GM21515 (cell line): ENCODE measurements at regions not wholly inside any gene's neighbourhood (a gene's known extent, or its start where the extent isn't known, plus 50 kb on each side); places are given as distances from the start of the nearest gene placed in this dataset.
A peak's percentile ranks its signal among the peaks of the same experiment; 100 is the strongest.
"Not testable (repeated sequence)": the region's sequence is repeated elsewhere in the genome, so short reads cannot be mapped to it uniquely, and the experiment has no call there.

Experiments used
- ATAC-seq: cut with Tn5 transposase; IDR thresholded peaks from one replicate; pipeline ENCODE4 v1.9.1; 2021; ENCODE audit not compliant: unreplicated experiment

DNA sequence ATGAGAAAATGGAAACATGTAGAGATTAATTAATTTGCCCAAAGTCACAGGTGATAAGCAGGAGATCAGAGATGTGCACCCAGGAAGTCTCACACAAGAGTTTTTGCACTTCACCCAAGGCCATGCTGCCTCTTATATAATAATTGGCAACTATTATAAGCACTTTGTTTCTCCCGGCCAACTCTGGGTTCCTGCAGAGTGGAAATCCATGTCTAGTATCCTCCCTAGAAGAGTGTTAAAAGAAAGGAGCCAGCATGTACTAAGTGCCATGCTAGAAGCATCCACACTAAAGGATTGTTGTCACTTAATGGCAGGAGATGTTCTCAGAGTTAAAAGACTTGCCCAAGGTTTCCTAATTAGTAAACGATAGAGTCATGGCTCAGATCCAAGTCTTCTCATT lies 470.3 kb downstream of the OMA1 start:
- ATAC-seq = no peak

DNA sequence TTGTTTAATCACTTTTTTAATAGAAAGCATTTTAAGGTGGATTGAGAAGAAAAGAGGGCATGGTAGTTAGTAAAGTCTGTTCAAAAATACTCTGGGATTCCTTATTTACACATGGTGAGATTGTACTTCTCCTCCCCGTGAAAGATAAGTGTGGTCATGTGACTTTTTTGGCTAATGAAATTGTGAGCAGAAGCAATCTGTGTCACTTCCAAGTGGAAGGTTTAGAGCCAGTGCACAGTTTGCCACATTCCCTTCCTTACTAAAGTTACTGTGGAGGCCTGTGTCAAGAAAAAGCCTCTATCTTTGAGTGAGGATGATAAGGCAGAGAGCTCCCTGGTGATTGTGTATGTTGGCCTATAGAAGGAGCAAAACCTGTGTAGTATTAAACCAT lies 471.3 kb downstream of the OMA1 start:
- no peak for ATAC-seq

DNA sequence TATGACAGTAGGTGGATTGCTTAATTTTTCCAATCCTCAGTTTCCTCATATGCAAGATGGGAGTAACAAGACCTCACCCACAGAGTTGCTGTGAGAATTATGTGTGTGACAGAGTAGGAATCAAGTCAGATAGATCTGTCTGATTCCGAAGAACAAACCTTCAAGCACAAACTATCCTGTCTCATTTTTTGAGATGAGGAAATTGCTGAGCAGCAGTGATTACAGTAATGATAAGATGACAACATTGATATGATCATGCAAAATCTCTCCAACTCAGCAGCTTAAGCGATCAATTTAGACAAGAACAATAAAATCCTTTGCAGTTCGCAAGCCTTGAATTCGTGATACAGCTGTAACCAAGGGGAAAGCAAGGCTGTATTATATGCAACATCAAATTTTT lies 474.1 kb downstream of the OMA1 start:
- no peak for ATAC-seq

DNA sequence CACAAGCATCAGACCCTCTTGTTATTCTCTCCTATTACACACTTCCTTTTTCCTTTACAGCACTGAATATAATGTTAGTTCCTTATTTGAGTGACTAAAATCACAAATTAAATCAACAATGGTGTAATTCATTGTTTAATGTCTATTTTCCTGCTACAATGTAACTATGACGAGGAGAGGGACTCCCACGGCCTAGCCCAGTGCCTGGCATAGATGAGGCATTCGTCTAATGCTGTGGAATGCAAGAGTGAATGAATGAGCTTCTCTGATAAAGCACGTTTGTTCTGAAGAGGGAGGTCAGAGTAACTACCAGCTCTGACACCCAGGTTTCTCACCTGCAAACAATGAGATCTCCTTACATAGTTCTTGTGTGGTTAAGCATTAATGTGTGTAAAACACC lies 479.4 kb downstream of the OMA1 start:
- no peak for ATAC-seq

DNA sequence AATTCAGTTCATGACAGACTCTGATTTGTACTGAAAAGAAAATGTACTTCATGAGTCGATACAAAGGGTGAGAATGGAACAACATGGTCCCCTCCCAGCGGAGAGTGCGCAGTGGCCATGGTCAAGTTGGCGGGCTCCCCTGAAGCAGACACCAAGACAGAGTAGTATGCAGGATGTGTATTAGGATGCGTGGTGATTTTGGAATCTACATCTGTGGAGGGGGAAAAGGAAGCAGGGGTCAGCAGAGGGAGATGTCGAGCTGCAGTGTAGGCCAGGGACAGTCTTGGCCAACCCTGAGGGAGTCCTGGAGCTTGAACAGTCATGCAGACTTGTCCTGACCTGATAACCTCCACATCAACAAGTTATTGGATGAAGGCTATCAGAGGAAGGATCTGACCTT lies 481.0 kb downstream of the OMA1 start:
- no peak for ATAC-seq

DNA sequence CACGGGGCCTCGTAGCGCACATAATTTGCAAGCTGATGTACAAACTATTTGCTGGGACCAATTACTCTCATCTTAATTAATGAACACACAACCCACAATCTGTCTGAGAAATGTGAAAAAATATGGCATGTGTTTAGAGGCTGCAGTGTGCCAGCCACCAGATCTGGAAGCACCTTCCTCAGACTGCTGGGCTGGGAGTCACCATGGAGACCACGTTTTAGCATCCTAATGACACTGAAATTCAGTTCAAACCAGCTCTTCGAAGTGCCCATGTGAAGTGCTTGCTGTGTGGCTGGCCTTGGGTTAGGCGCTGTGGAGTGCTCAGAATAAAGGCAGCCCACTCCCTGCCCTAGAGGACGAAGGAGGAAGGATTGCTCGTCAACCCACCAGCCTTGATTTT lies 482.4 kb downstream of the OMA1 start:
- ATAC-seq = no peak

DNA sequence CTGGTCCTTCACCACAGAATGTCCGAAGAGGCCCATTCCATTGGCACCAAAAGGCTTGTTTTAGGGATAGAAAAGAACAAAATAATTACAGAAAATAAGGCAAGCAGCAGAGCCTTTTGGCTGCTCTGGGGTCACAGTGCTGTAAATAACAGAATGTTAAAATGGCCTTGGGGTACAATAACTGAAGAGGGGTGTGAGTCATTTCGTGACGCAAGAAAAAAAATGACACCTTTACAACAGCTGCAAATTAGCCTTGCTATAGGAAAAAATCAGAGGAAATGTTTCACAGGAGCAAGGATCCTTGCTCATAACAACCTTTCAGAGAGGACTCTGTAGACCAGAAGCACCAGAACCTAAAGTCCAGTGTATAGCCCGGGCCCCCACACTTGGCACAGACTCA lies 483.4 kb downstream of the OMA1 start:
- no peak for ATAC-seq

DNA sequence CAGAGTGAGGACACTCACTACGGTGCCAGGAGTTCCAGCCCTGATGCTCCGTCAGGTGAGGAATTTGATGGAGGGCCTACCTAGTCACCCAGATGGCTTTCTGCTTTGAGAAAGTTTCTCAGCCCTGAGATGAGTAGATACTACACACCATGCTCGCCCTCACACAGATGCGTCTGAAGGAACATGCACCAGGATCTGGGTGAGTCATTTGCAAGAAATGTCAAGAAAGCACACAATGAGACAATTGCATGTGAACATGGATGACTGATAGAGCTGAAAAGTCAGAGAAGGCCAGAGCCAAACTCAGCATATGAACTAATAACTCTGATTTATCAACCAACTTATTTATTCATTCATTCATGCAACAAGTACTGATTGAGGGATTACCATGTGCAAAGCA lies 483.9 kb downstream of the OMA1 start:
- ATAC-seq = no peak

DNA sequence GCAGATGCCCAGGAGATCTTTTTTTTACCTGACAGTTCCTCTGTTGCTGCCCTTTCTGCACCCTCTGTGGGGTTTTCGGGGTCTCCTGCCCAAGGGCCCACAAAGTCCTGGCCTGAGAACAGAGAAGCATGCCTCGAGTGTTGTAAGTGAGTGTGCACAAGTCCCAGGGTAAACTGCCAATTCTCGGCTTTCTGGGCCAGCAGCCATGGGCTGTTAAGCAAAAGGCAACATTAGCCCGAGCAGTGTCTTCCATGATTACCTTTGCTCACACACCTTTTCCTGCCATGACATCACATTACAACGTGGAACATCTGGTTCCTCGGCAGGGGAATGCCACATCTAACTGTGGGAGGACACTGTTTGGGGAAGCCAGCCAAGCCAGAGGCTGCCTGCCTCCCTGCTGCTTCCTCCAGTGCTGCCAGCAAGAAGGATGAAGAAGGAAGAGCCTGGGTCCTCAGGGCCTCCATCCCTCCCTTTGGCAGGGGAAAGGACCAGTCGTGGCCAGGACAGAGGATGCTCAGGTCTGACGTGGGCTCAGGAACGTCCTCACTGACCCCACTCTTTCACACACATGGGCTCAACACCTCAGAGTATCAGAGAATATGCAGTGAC lies 485.9 kb downstream of the OMA1 start:
- ATAC-seq = no peak

DNA sequence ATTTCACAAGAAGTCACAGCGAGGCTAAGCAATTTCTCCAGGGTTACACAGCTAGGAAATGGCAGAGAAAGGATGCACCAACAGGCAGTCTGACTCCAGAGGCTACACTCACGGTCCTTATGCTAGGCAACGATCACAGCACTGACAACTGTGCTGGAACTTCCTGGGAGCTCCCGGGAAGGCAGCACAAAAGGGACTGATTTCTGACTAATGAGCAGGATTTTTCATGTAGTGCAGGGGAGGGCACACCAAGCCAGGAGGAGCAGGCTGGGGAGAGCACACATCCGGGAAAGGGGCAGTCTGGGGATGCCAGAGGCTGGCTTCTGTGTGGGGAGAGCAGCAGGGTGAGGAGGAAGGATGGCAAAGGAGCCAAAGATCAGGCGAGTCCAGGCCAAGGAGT lies 486.7 kb downstream of the OMA1 start:
- ATAC-seq = no peak

DNA sequence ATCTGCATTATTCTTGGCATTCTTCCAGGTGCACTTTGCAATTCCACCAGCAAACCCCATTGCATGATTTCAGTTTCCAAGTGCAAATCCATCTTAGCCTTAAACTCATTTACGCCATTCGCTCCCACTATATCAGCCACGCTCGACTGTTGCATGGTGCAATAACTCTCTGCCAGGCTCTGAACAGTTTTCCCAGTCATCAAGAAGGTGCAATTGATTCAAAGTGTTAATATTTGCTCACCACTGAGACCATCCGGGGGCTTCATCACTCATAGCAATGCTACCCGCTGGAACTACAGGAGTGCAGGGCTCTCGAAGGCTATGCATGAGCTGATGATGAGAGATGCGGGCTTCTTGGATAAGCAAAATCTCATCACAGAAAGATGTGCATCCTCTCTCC lies 488.2 kb downstream of the OMA1 start:
- no peak for ATAC-seq

DNA sequence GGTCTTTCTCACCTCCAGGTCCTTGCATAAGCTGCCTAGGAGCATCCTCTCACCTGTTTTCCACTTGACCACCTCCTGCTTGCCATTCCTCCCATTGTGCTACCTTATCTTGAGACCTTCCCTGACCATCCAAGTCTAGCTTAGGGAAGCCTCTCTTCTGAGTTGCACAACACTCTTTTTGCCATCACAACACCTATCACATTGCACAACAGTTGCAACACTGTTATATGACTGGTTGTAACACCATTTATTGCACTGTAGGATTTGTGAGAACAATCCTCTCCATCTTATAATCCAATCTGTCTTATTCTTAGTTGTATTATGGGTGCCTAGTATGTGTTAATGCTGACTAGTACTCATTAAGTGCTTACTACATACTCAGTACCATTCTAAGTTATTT lies 488.7 kb downstream of the OMA1 start:
- no peak for ATAC-seq

DNA sequence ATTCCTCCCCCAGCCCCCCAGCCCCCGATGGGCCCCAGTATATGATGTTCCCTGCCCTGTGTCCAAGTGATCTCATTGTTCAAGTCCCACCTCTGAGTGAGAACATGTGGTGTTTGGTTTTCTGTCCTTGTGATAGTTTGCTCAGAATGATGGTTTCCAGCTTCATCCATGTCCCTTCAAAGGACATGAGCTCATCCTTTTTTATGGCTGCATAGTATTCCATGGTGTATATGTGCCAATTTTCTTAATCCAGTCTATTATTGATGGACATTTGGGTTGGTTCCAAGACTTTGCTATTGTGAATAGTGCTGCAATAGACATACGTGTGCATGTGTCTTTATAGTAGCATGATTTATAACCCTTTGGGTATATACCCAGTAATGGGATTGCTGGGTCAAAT lies 495.3 kb downstream of the OMA1 start:
- not testable (repeated sequence) for ATAC-seq

DNA sequence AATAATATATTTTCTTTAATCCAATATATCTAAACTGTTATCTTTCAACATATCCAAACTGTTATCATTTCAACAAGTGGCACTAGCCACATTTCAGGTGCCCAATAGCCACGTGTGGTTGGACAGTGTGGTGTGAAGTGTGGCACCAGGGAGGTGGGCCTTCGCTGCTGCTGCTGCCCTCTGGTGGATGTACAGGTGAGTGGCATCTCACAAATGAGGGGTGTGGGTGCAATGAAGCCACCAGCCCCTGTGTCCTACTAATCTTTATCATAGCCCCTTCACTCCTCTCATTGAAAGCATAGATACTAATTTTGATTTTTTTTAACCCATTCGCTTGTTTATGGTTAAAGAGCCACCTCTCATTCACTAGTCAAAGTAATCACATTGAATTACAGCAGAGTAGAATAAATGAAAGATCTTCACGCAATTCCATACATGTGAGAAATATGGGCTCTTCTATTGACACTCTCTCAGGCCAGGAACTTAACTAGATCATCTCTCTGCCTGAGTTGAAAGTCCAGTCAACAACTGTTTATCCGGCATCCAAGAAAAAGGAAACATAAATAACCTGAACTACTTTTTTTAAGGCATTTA lies 499.2 kb downstream of the OMA1 start:
- ATAC-seq = peak; percentile 78

DNA sequence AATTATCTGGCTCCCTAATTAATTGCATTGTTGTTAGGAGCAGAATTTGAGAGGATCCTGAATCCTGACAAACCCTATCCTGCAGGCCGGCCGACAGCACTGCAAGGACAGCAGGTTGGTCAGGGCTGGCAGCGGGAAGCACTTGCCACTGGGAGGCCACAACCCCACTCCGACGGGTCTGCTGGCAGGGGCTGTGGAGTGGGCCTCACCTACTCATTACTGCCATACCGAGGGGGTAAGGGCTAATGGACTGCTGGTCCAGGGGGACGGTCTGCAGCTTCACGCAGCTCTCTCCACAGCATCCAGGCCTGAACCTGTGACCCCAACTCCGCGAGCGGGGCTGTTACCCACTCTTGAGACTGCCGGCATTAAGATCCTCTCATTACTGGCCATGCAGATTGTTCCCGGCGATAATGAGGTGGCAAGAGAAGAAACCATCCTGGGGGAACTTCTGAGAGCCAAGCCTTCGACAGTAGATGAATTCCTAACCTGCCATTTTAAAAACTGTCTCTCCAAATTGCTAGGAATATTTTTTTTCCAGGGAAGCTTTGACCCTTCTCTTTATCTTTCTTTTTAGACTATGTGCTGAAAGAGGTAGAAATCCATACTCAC lies 501.3 kb downstream of the OMA1 start:
- ATAC-seq = no peak

DNA sequence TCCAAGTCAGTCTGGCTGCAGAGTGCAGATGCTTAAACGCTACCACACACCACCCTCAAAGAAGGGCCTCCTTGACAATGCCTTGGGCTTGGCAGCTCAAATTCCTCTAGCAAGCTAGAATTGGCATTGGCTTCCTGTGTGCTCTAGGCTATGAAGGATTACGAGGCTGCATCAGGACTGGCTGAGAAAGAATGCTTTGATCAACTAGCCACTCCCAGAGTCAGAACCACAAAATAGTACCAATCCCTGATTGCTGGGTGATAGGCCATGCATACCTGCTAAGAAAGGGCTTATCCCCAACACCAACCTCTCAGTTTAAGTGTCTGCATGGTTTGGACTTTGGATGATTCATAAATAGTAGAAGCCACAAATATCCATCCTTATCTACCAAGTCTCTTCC lies 504.9 kb downstream of the OMA1 start:
- no peak for ATAC-seq

DNA sequence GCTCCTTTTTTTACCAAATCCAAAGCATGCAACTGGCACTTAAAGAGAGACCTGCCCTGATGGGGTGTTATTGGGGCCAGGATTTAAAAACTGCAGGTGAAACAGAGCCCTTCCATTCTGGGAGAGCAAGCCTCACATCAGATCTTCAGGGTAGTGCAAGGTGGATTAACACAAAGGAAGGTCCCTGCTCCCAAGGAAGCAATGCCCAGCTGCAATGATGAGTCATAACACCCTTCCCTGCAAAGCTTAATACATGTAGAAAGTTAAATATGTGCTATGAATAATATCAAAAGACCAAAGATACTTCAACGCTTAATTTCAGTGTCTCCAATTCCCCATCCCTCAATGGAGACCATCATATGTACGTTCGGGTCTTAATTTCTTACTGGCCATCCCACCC lies 508.0 kb downstream of the OMA1 start:
- no peak for ATAC-seq

DNA sequence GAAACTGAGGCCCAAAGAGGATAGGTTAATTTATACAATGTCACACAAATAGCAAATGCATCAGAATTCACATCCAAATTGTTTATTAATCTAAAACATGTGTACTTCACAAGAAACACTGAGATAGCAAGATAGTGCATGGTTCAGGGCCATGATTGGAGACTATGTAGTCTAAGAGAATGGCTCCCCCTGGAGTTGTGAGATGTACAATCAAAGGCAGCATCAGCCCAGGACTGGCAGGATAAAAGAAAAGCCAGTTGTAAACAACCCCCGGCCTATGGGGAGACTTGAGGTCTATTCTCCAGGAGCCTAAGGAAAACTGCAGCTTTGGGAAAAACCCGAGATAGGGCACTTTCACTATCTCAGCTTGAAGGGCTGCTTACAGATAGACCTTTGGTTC lies 511.0 kb downstream of the OMA1 start:
- no peak for ATAC-seq

DNA sequence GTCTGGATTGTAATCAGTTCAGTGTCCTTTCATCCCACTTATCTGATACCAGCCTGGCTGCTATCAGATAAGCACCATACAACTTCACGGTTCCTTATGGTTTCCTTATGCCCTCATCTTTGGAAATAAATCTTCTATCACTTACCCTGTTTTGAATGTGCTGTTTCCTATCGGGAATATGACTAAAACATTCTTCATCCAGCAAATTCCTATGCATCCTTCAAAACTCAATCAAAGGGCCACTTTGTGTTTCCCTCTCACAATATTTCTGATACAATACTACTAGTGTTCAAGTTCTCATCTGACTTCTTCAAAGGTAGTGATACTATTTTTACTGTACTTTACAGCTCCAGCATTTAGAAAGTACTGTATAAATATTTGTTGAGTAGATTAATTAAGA lies 513.2 kb downstream of the OMA1 start:
- no peak for ATAC-seq

DNA sequence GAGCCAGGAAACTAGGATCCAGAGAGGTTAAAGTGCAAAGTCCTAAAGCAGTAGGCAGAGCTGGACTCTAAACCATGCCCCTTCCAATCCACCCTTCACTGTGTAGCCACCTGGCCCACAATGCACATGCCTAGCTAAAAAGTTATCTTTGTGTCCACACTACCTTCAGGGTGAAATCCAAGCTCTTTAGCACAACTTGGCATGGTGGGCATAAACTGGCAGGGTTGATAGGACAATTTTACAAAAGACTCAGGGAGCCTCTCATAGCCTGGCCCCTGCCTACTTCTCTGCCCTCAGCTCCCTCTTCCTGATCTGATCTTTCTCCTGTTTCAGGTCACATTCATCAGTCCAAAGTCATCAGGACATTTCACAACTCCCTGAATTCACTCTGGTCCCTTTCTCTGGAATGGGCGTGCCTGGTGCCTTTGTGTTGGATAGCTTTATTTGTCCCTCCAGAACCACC lies 513.9 kb downstream of the OMA1 start:
- no peak for ATAC-seq

DNA sequence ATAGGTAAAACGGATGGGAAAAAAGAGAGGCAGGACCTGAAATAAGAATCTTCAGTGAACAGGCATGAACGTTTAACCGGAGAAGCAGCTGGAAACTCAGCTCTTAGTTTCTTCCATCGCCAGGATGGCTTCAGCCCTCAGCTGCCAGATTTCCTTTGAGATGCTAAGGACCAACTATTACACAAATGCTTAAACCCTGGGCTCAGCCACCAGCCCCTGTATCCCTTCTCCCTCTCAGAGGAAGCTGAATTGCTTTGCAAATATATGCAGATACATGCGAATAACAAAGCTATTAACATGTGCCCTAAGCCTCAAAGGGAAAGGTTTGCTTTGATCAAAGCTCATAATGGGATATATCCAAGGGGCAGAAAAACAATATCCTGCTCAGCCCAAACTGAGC lies 515.1 kb downstream of the OMA1 start:
- ATAC-seq = no peak

DNA sequence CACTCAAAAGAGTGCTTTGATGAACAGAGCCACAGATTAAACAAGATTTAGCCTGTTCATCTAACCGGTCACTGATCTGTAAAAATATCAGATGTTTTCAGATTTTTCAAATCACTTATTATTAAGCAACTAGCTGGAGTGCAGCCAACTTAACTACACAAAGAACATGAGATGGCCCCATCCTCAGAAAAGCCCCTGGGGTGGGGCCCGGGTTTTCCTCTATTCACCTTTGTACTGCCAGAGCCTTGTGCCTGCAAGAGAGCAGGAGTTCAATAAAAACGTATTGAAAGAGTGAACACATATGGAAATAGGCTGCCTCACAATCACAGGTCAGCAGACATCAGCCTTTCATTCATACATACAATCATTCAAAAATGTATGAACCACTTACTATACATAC lies 516.1 kb downstream of the OMA1 start:
- no peak for ATAC-seq

DNA sequence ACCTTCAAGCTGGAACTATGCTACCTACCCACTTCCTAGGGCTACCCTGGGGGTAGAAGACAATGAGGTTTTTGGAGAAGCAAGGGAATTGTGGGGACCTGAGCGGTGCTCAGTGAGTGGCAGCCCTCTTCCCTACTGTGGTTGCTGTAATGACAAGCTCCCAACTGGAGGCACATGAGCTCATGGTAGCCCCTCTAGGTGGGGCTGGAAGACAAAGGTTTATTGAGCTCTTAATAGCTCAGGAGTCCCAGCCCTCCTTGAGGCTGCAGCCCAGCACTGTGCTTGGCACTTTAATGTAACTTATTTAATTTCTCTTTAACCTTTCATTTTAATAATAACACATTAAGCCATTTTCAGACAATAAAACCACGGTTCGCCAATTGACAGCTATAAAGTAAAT lies 528.9 kb downstream of the OMA1 start:
- ATAC-seq = no peak
